ENCODE measurements at regions not wholly inside any gene's neighbourhood (a gene's known extent, or its start where the extent isn't known, plus 50 kb on each side); places are given as distances from the start of the nearest gene placed in this dataset.

DNA sequence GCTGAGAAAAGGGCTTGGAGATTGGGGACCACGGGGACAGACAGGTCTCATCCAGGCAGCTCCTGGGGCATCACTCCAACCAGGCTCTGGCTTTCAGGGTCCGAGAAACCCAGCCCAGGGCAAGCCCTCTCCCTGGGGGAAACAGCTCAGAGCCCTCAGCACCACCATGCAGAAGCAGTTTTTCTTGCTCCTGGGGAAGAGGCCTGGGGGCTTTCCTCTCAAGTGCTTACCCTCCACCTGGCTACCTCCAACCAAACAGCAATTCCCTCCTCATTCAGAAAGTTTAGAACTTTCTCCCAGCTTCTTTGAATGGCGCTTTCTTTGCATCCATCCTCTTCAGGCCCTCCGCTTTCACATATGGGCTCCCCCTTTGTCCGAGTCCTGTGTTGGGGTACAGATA, 110.4 kb upstream of the PHACTR3 start:
- DNase-seq (ENCODE audit: low spot score), result no peak

DNA sequence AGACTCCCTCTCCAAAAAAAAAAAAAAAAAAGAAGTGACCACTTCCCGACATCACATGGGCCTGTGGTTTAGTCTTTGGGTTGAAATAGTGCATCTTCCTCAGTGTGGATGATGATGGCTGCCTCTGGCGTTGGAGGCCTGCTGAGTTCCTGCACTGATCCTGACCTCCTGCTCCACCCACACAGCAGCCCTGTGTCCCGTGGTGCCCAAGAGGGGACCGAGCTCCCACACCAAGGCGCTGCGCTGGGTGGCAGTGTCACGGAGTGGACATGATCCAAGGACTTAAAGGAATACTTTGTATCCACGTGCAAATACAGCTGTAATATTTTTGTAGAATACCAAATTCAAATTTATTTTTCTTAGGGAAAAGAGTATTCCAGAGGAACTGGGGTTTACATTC, 109.2 kb upstream of the PHACTR3 start:
- DNase-seq (ENCODE audit: low spot score), result no peak

DNA sequence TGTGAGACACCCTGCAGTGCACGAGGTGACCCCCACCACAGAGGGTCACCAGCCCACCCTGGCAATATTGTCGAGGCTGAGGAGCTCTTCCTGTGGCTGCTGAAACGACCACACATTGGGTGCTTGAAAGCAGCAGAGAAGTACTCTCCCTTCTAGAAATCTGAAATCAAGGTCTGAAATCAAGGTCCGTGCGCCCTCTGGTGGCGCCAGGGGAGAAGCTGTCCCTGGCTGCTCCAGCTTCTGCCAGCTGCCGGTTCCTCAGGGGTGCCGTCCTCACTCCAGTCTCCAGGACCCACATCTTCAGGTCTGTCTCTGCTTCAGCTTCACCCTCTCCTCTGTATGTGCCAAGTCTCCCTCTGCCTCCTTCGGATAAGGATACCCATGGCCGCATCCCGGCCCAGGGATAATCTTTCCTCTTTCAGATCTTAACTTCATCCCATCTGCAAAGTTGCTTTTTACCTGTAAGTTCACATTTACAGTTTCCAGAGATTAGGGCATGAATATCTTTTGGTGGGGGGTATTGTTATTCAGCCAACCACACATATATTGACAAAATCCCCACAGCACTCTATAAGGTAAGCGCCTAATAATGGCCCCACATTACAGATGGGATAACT, 108.3 kb upstream of the PHACTR3 start:
- DNase-seq (ENCODE audit: low spot score), result peak; percentile 91

DNA sequence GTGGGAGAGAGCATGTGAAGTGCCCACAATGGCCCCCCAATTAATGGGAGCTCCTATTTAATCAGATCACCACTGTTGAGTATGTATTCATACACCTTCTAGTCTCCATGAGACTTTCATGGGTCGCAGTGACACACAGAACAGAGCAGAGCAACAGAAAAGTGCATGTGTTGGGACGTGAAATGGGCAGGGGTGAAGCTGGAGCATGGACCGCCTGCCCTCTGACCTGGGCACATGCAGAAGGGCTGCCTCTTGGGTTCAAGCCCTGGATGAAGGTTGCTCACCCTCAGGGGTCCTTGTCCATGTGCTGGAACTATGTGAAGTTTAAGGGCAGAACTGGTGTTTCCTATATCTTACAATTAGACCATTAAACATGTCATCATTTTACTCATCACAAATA, 106.0 kb upstream of the PHACTR3 start:
- no peak for DNase-seq (ENCODE audit: low spot score)

DNA sequence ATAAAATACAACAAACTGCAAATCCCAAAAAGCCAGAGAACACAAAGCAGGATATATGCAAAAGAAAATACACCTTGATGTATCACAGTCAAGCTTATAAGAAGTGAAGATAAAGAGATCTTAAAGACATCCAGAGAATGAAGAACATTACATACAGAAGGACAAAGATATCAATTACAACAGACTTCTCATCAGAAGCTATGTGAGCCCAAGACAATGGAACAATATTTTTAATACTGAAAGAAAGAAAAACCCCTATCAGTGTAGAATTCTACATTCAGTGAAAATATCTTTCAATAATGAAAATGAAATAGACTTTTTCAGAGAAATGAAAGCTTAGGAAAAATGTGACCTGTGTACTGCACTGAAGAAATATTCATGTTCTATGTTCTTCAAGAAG, 104.5 kb upstream of the PHACTR3 start:
- no peak for DNase-seq (ENCODE audit: low spot score)

DNA sequence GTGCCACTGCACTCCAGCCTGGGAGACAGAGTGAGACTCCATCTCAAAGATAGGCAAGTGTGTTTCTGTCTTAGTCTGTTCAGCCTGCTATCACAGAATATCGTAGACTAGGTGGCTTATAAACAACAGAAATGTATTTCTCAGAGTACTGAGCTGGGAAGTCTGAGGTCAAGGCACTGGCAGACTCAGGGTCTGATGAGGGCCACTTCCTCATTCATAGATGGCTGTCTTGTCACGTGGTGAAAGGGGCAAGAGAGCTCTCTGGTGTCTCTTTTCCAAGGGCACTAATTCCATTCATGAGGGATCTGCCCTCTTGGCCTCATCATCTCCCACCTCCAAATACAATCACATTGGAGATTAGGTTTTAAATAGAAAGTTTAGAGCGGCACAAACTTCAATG, 95.6 kb upstream of the PHACTR3 start:
- DNase-seq (ENCODE audit: low spot score), result no peak

DNA sequence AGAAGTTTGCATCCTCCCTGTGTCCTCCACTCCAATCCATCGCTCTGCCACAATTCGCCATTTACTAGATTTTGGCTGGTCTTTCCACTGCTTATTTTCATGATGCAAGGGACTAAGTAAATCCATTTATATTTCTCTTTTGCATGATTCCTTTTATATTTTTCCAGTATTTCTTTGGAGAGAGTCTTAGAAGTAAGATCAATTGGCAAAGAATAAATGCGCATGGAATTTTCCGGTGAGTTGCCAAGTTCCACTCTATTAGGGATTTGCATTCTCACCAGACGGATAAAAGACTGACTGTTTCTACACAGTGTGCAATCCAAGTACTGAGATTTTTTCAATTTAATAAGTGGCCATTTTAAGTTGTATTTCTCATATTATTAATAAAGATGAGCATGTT, 91.7 kb upstream of the PHACTR3 start:
- no peak for DNase-seq (ENCODE audit: low spot score)

DNA sequence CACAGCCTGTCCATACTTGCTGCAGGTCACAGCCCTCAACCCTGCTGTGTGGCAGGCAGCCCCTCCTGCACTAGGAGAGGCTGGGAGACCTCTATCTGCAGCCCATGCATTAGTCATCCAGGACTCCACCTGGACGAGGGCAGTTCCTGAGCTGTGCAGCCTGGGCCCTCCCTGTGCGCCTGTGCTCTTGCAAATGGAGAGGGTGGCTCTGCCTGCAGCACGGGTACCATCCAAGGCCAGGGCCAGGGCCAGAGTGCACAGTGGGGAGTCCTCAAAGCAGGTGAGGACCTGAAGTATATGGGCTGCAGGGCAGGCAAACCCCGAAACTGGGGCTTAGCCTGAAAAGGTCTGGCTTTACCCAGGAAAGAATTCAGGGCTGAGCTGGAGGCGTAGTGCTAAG, 89.8 kb upstream of the PHACTR3 start:
- DNase-seq (ENCODE audit: low spot score), result no peak

DNA sequence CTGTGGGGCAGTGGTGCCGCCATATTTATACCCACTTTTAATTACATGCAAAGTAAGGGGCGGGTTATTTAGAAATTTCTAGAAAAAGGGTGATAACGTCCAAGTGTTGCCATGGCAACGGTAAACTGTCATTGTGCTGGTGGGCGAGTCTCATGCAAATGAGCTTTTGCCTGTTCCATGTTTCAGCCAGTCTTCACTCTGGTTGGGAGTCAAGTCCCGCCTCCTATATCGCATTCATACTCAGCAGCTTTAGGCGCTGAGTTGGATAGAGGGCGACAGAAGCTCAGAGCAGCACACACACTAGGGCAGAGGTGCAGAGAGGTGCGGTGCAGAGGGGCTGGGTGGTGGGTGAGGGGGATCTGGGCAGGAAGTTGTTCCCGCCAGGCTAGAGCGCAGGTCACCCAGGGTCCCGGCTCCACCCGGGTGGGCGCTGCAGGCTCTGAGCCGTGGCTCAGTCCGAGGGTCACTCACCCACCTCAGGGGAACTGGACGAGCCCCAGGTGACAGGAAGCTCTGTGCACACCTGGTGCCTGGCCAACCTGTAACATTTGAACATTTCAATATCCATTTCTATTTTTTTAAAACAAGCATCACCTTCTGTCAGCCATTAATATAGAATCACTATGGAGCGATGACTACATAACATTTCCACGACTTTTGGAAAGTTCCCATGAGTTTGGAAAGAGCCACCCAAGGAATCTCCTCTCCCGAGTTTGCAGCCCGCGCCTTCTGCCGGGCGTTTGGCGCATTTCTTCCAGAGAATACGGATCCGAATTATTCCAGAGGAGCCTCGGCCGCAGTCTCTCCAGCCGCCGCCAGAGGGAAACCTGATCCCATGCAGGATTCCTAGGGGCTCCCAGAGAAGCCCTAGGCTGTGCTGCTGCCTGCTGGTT, 89.1 kb upstream of the PHACTR3 start:
- peak; percentile 90 for DNase-seq (ENCODE audit: low spot score)

DNA sequence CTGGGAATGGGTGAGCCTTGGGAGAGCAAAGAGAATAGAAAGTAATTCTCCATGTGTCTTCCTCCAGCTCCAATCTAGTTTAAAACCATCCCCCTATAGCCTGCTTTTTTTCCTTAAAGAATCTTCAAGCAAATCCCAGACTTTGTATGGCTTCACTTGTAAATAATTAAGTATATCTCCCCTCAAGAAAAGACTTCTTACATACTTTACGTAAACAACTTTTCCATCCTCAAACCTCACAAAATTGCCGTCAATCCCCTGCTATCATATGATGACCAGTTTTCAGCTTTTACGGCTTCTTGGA, 88.5 kb upstream of the PHACTR3 start:
- no peak for DNase-seq (ENCODE audit: low spot score)

DNA sequence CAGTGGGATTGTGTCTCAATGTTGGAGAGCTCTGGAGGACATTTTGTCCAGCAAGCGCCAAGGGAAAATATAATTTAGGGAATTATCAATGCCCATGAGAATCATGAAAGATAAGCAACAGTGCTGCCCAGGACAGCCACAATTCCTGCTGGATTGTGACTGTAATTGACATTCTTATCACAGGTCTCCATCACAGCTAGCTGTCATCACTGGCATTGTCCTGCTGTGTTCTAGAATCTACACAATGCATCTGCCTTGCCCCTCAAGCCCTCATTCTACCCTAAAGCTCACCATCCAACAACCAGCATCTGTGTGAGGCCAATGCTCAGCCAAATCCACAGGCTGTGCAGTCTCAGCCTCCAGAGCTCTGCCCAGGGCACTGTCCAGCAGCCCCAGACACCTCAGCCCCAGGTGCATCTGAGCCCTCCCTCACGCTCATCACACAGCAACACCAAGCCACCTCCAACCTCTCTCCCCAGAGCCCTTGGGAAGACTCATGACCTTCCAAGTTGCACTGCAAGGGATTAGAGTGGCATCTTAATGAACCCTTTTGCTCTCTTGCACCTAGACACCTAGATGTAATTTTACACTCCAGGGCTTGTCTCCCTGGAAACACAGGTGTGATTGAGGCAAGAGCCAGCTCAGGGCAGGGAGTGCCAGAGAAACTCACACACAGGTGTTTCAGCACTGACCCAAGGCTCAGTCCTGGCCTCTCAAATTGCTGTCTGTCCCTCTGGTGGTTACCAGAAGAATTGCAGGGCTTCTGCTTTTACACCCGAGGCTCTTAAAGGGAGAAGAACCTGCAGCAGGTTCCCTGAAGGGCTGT, 85.2 kb upstream of the PHACTR3 start:
- peak; percentile 78 for DNase-seq (ENCODE audit: low spot score)

DNA sequence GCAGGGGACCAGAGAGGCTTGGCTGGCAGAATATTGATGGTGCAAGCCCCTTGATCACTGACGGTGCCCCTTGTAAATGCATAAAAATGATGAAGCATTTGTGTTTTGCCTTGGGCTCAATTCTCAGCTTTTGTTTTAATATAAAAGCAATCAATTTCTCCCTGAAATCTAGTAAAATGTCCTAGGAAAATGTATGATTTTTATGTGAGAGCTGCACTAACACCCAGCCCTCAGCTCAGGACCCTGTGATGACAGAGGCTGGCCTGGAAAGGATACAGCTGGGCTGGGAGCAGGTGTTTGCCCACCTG, 84.7 kb upstream of the PHACTR3 start:
- DNase-seq (ENCODE audit: low spot score), result no peak

DNA sequence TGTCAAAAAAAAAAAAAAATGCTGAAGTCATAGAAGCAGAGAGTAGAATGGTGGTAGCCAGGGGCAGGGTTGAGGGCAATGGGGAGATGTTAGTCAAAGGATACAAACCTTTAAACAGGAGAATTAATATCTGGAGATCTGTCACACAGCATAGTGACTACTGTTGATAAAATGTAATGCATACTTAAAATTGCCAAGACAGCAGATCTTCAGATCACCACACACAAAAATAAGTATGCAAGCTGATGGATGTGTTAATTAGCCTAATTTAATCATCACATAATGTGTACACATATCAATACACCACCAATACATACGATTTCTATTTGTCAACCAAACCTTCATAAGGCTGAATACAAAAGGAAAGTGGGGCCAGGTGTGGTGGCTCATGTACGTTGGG, 83.5 kb upstream of the PHACTR3 start:
- DNase-seq (ENCODE audit: low spot score), result no peak

DNA sequence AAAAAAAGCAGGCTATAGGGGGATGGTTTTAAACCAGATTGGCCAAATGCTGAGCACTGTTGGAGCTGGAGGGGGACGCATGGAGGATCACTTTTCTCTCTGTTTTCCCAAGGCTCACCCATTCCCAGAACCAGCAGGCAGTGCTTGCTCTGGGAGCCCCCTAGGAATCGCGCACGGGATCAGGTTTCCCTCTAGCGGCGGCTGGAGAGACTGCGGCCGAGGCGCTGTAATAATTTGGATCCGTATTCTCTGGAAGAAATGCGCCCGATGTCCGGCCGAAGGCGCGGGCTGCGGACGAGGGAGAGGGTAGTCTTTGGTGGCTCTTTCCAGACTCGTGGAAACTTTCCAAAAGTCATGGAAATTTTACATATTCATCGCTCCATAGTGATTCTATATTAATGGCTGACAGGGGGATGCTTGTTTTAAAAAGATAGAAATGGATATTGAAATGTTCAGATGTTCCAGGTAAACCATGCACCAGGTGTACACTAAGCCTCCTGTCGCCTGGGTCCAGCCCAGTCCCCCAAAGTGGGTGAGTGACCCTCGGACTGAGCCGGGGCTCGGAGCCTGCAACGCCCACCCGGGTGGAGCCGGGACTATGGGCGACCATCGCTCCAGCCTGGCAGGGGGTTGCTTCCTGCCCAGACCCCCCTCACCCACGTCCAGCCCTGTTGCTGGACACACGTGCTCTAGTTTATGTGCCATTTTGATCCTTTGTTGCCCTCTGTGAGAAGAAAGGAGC, 78.7 kb upstream of the PHACTR3 start:
- DNase-seq (ENCODE audit: low spot score), result peak; percentile 79

DNA sequence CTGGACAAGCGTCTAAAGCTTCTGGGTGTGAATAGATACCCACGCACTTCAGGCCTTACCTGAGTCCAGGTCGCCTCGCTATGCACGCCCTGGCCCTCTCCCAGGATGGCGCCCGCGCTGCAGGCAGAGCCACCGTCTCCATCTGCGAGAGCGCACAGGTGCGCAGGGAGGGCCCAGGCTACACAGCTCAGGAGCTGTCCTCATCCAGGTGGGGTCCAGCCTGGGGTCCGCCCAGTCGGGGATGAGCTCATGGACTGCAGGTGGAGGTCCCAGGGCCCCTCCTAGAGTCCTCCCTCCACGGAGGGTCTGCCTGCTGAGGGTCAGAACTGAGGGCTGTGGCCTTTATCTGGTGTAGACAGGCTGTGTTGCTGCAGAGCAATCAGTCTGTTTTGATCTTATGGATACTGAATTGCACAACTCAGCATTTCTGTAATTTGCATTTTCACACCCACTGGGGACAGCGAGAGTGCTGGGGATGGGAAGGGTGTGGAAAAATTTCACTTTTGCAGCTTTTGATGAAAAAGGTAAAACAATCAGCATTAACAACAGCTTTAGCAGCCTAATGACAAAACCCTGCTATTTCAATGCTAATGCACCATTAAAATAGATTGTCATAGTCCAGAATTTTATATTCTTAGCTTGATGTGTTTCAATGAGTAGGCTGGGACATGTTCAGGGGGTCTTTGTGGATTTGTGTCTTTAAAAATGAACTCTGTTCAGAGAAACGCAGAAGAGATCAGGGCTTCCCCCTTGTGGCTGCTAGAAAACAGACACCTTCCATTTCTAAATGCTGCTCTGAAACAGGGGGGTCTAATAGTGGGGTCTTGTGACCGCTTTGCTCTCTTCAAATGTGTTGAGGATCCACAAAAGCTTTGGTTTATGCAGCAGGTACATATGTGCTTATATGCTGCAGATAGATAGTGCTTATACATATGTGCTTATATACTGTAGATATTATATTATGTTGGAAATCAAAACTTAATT, 77.8 kb upstream of the PHACTR3 start:
- DNase-seq (ENCODE audit: low spot score), result no peak

DNA sequence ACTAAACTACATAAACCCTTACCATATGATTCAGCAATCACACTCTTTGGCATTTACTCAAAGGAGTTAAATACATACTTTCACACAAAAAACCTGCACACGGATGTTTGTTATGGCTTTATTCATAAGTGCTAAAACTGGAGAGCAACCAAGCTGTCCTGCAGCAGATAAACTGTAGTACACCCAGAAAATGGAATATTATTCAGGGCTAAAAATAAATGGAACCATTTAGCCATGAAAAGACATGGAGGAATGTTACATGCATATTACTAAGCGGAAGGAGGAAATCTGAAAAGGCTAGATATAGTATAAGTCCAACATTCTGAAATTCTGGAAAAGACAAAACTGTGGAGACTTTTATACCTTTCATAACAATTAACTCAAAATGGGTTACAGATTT, 73.6 kb upstream of the PHACTR3 start:
- DNase-seq (ENCODE audit: low spot score), result no peak

DNA sequence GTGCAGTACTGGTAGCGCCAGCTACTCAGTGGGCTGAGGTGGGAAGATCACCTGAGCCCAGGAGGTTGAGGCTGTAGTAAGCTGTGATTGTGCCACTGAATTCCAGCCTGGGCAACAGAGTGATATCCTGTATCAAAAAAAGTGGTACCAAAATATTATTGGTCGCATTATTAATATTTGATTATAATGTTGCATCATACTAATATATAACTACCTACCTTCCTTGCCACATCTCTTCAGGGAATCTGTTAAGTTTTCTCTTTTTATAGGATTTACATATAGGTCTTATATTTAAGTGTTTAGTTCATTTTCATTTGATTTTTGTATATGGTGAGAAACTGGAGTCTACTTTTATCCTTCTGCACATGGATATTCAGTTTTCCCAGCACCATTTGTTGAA, 66.3 kb upstream of the PHACTR3 start:
- no peak for DNase-seq (ENCODE audit: low spot score)

DNA sequence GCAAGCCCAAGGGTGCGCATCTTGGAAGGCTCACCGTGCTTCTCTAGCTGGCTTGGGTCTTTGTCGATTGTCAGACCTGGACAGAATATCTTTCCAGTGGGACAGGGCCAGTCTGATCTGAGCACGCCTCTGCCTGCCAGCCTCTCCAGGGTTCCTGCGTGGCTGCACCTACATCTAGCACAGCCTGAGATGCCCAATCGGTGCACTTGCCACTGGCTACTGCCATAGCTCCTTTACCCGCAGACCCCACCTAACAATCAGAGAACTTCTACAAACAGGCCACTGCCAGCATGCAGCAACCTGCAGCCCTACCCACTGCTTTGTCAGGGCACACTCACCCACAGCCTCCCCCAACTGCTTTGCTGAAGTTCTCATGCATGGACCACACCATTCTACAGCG, 56.7 kb upstream of the PHACTR3 start:
- DNase-seq (ENCODE audit: low spot score), result no peak
